H9 (cell line): ENCODE measurements at regions not wholly inside any gene's neighbourhood (a gene's known extent, or its start where the extent isn't known, plus 50 kb on each side); places are given as distances from the start of the nearest gene placed in this dataset.
A peak's percentile ranks its signal among the peaks of the same experiment; 100 is the strongest.

Experiments used
- DNase-seq: peaks from one replicate; pipeline ENCODE4 v3.0.0-alpha.2; 2017
- H2AFZ ChIP-seq: one replicate; pipeline ENCODE4 v1.6.1; 2013; ENCODE audit warnings: mild to moderate bottlenecking, low read length, control low read depth, moderate library complexity
- H2AK5ac ChIP-seq: 2 replicates; pipeline ENCODE4 v1.6.1; 2013; ENCODE audit warnings: low read length, control low read depth, mixed read lengths; ENCODE audit not compliant: insufficient read length
- H2BK120ac ChIP-seq: one replicate; pipeline ENCODE4 v1.6.1; 2013; ENCODE audit warnings: low read depth, mild to moderate bottlenecking, low read length, control low read depth, inconsistent platforms; ENCODE audit not compliant: poor library complexity, severe bottlenecking
- H2BK12ac ChIP-seq: 2 replicates; pipeline ENCODE4 v1.6.1; 2013; ENCODE audit warnings: low read length, control low read depth, mixed read lengths, low read depth; ENCODE audit not compliant: insufficient read length
- H2BK15ac ChIP-seq: 2 replicates; pipeline ENCODE4 v1.6.1; 2013; ENCODE audit warnings: low read depth, low read length, control low read depth
- H2BK20ac ChIP-seq: one replicate; pipeline ENCODE4 v1.6.1; 2013; ENCODE audit warnings: low read depth, mild to moderate bottlenecking, low read length, control low read depth, inconsistent platforms; ENCODE audit not compliant: poor library complexity, severe bottlenecking
- H2BK5ac ChIP-seq: 2 replicates; pipeline ENCODE4 v1.6.1; 2013; ENCODE audit warnings: low read length, control low read depth, mixed read lengths; ENCODE audit not compliant: insufficient read length
- H3K14ac ChIP-seq: 2 replicates; pipeline ENCODE4 v1.6.1; 2013; ENCODE audit warnings: low read length, control low read depth; ENCODE audit not compliant: insufficient read depth
- H3K18ac ChIP-seq: 2 replicates; pipeline ENCODE4 v1.6.1; 2013; ENCODE audit warnings: low read depth, mild to moderate bottlenecking, mixed read lengths, low read length, control low read depth; ENCODE audit not compliant: insufficient read length
- H3K23ac ChIP-seq: 2 replicates; pipeline ENCODE4 v1.6.1; 2013; ENCODE audit warnings: low read length, control low read depth, mixed read lengths, low read depth; ENCODE audit not compliant: insufficient read length
- H3K23me2 ChIP-seq: 2 replicates; pipeline ENCODE4 v1.6.1; 2013; ENCODE audit warnings: low read depth, mild to moderate bottlenecking, mixed read lengths, low read length, control low read depth; ENCODE audit not compliant: insufficient read length, poor library complexity, severe bottlenecking
- H3K27ac ChIP-seq: 2 replicates; pipeline ENCODE4 v1.5.1; 2013; ENCODE audit warnings: low read length, control low read depth, mixed read lengths, low read depth; ENCODE audit not compliant: insufficient read length
- H3K27me3 ChIP-seq: 2 replicates; pipeline ENCODE4 v1.6.1; 2013; ENCODE audit warnings: low read length, control low read depth, inconsistent platforms; ENCODE audit not compliant: insufficient read depth
- H3K4ac ChIP-seq: 2 replicates; pipeline ENCODE4 v1.6.1; 2013; ENCODE audit warnings: low read depth, mild to moderate bottlenecking, control low read depth, inconsistent platforms, low read length, moderate library complexity
- H3K4me1 ChIP-seq: 2 replicates; pipeline ENCODE4 v1.6.1; 2013; ENCODE audit warnings: low read length, control low read depth, inconsistent platforms; ENCODE audit not compliant: insufficient read depth
- H3K4me2 ChIP-seq: 2 replicates; pipeline ENCODE4 v1.6.1; 2013; ENCODE audit warnings: low read length, control low read depth, mixed read lengths; ENCODE audit not compliant: insufficient read length, insufficient read depth
- H3K56ac ChIP-seq: 2 replicates; pipeline ENCODE4 v1.6.1; 2013; ENCODE audit warnings: low read depth, mild to moderate bottlenecking, mixed read lengths, low read length, control low read depth; ENCODE audit not compliant: insufficient read length
- H3K79me1 ChIP-seq: 2 replicates; pipeline ENCODE4 v1.6.1; 2013; ENCODE audit warnings: low read depth, mild to moderate bottlenecking, moderate library complexity, low read length, control low read depth, inconsistent platforms; ENCODE audit not compliant: insufficient read depth, poor library complexity, severe bottlenecking
- H3K79me2 ChIP-seq: 2 replicates; pipeline ENCODE4 v1.6.1; 2013; ENCODE audit warnings: low read length, control low read depth, inconsistent platforms; ENCODE audit not compliant: insufficient read depth
- H3K9ac ChIP-seq: 2 replicates; pipeline ENCODE4 v1.6.1; 2013; ENCODE audit warnings: low read length, control low read depth, mixed read lengths; ENCODE audit not compliant: insufficient read length; ENCODE audit errors: extremely low read depth
- H3K9me3 ChIP-seq: one replicate; pipeline ENCODE4 v1.6.1; 2013; ENCODE audit warnings: low read depth, low read length, inconsistent platforms; ENCODE audit not compliant: control insufficient read depth
- H3T11ph ChIP-seq: one replicate; pipeline ENCODE4 v1.6.1; 2013; ENCODE audit warnings: mild to moderate bottlenecking, low read length, control low read depth, inconsistent platforms
- H4K20me1 ChIP-seq: one replicate; pipeline ENCODE4 v1.6.1; 2013; ENCODE audit not compliant: control insufficient read depth, insufficient read length, insufficient read depth
- H4K5ac ChIP-seq: 2 replicates; pipeline ENCODE4 v1.6.1; 2013; ENCODE audit warnings: low read depth, mild to moderate bottlenecking, mixed read lengths, low read length, control low read depth; ENCODE audit not compliant: insufficient read length
- H4K8ac ChIP-seq: replicated peaks from 2 replicates; pipeline ENCODE4 v1.6.1; 2013; ENCODE audit warnings: low read length, control low read depth, mixed read lengths, low read depth; ENCODE audit not compliant: insufficient read length
- H4K91ac ChIP-seq: 2 replicates; pipeline ENCODE4 v1.6.1; 2013; ENCODE audit warnings: low read depth, mild to moderate bottlenecking, moderate library complexity, mixed read lengths, low read length, control low read depth; ENCODE audit not compliant: insufficient read length
- H3K27ac Mint-ChIP-seq, 3 experiments: 2 replicates in 2 of 3; 3 replicates in 1 of 3; pipeline ENCODE4 v1.8.0; 2020 to 2021; ENCODE audit warnings: mixed read lengths in 3 of 3, mild to moderate bottlenecking in 1 of 3, moderate library complexity in 1 of 3
- H3K27me3 Mint-ChIP-seq: 2 replicates; pipeline ENCODE4 v1.8.0; 2021; ENCODE audit warnings: low read depth, mild to moderate bottlenecking, moderate library complexity, mixed read lengths
- H3K36me3 Mint-ChIP-seq, 3 experiments: 2 replicates in 2 of 3; 3 replicates in 1 of 3; pipeline ENCODE4 v1.8.0; 2020 to 2021; ENCODE audit warnings: low read depth in 3 of 3, mixed read lengths in 3 of 3; ENCODE audit not compliant: insufficient read depth in 1 of 3
- H3K4me1 Mint-ChIP-seq, 2 experiments: 2 replicates each; pipeline ENCODE4 v1.8.0; 2020; ENCODE audit warnings: mixed read lengths in 2 of 2
- H3K4me3 Mint-ChIP-seq, 2 experiments: 2 replicates in 1 of 2; 3 replicates in 1 of 2; pipeline ENCODE4 v1.8.0; 2020 to 2021; ENCODE audit warnings: mild to moderate bottlenecking in 2 of 2, mixed read lengths in 2 of 2, moderate library complexity in 1 of 2
- H3K9me3 Mint-ChIP-seq, 2 experiments: 2 replicates in 1 of 2; 3 replicates in 1 of 2; pipeline ENCODE4 v1.8.0; 2020; ENCODE audit warnings: mild to moderate bottlenecking in 2 of 2, mixed read lengths in 2 of 2, moderate library complexity in 1 of 2
- CTCF ChIP-seq: fragments of 200-600 bp; sonication (generic); conservative IDR thresholded peaks from 3 replicates; pipeline ENCODE4 v1.8.0; 2021; ENCODE audit warnings: antibody characterized with exemption, mild to moderate bottlenecking
- WGBS: extraction: QIAGEN DNeasy Blood & Tissue Kit; methylation state at CpG from one replicate; pipeline ENCODE4 v1.1.7; 2013; ENCODE audit warnings: missing lambda C conversion rate, low lambda C conversion rate, mixed read lengths; ENCODE audit not compliant: insufficient read length; ENCODE audit errors: extremely low coverage; 5-methylcytosine and 5-hydroxymethylcytosine counted together

DNA sequence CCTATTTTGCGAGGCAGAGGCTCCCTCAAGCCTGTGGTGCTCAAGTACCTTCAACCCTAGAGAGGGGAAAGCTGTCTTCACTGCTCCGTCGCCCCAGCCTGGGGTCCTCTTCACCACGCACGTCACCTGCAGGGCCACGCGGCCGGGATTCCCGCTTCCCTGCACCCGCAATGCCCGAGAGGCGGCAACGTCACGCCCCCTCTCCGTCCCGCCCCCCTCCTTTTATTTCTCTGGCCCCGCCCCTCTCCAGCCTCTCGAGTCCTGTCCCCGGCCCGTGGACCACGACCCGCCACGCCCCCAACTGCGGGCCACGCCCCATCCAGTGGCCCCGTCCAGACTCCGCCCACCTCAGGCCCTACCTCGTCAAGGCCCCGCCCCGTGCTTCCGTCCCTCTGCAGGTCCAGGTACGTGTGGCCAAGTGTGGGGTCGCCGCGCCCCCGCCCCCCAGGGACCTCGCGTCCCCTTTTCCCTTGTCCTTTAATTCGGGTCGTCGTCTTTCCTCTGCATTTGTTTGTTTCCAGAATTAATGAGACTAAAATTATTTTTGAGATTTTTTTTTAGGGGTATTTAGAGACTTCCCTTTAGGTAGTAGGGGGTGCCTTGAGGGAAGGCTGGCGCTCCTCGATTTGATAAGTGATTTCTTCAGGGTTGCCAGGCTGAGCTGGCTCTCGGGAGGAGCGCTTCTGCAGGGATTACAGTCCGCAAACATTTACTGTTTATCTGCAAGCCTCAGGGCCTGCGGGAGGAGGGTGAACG is 69.8 kb upstream of the BAIAP2L1 start:
- Histone ChIP-seq H3K4me1 (no peaks in the 10 kb centered on the region), H3K4me2 (peak overlapping the region; percentile 46), H2BK20ac (no peak overlapping the region), H2BK5ac (no peak overlapping the region), H4K91ac (no peak overlapping the region), H2AFZ (no peak overlapping the region), H3K9ac (no peak overlapping the region), H3K56ac (no peak overlapping the region), H3T11ph (no peak overlapping the region), H3K79me2 (no peaks in the 10 kb centered on the region), H4K8ac (no peak overlapping the region), H2BK12ac (no peak overlapping the region), H4K20me1 (no peaks in the 10 kb centered on the region), H3K14ac (no peak overlapping the region), H3K4ac (no peak overlapping the region), H3K18ac (no peak overlapping the region), H3K23ac (no peak overlapping the region), H2AK5ac (no peak overlapping the region), H3K23me2 (no peaks in the 10 kb centered on the region), H2BK15ac (no peak overlapping the region), H2BK120ac (no peak overlapping the region), H3K79me1 (no peaks in the 10 kb centered on the region), H3K27ac (no peak overlapping the region), H3K9me3 (no peaks in the 10 kb centered on the region), H4K5ac (no peak overlapping the region), H3K27me3 (no peaks in the 10 kb centered on the region; the same call in 1 of the 2 replicates)
- Mint-ChIP-seq H3K9me3 (peaks cover 4 to 11% of the 10 kb centered on the region in 2 experiments), H3K27ac (0 out of 7 replicates have a peak overlapping the region, but pooled peaks of 1 of the 3 experiments have one; percentile 50), H3K4me3 (peak overlapping the region; percentile 62 to 79), H3K4me1 (peaks cover 4 to 11% of the 10 kb centered on the region in 2 experiments), H3K36me3 (peaks cover 0 to 4% (median 0%) of the 10 kb centered on the region in 3 experiments; a peak in 2 of 7 replicates), H3K27me3 (peaks cover 33% of the 10 kb centered on the region)
- WGBS = no CpG with 5 or more reads among the region's 48 CpGs
- DNase-seq = peak; percentile 95
- TF ChIP-seq CTCF = no peak
